ENCODE measurements at regions not wholly inside any gene's neighbourhood (a gene's known extent, or its start where the extent isn't known, plus 50 kb on each side); places are given as distances from the start of the nearest gene placed in this dataset.

GRCh38 chr11:79897896-79898295, 457.1 kb upstream of the TENM4 start:
- TF ChIP-seq POLR2A (IDR thresholded peaks at IDR 0.05) = no peak
- TF ChIP-seq CTCF (IDR thresholded peaks at IDR 0.05) = no peak
